ENCODE measurements at regions not wholly inside any gene's neighbourhood (a gene's known extent, or its start where the extent isn't known, plus 50 kb on each side); places are given as distances from the start of the nearest gene placed in this dataset.

DNA sequence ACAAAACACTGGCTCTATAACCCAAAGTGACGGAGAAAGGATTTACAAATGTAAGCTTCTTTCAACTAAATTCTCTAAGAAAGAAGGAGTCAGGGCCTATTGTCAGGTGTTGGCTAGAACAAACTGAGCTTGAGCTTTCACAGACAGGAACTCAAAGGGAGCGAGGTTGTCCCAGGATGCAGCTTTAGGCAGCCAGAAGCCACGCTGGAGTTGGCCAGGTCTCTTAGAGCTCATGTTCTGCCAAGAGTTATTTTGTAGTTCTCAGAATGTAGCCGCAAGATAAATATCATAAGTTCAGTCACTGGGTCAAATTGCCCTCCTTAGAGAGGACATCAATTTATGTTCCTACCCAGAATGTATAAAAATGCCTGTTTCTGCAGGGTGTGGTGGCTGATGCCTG lies 54.1 kb upstream of the GREB1L start:
- in situ Hi-C loops (cut with HindIII; ENCODE audit: low pct_ligation_motif_present, low sequenced_read_pairs) = no loop called here
- H3K27ac ChIP-seq = no peak overlapping the region
- no peaks in the 10 kb centered on the region for H3K36me3 ChIP-seq (replicated peaks)
- no peak for TF ChIP-seq CTCF (IDR thresholded peaks at IDR 0.05; ENCODE audit: low read depth, low read length, missing control alignments)
- H3K4me3 ChIP-seq (ENCODE audit: low read depth, low read length) = no peak overlapping the region
- no peak for DNase-seq
- H3K27me3 ChIP-seq (replicated peaks) = no peaks in the 10 kb centered on the region

GRCh38 chr18:21191596-21192307 lies 50.3 kb upstream of the GREB1L start:
- Histone ChIP-seq H3K4me3 (ENCODE audit: low read depth, low read length) (no peak overlapping the region), H3K27ac (no peak overlapping the region)
- DNase-seq = peak; percentile 67

More at GRCh38 chr18:21191596-21192307, 50.3 kb upstream of the GREB1L start:
- TF ChIP-seq CTCF (IDR thresholded peaks at IDR 0.05; ENCODE audit: low read depth, low read length, missing control alignments) = peak; percentile 93
- no peaks in the 10 kb centered on the region for H3K36me3 ChIP-seq (replicated peaks)
- in situ Hi-C loops (cut with HindIII; ENCODE audit: low pct_ligation_motif_present, low sequenced_read_pairs) = no loop called here
- H3K27me3 ChIP-seq (replicated peaks) = no peaks in the 10 kb centered on the region
